WTC11 (cell line): ENCODE measurements at regions not wholly inside any gene's neighbourhood (a gene's known extent, or its start where the extent isn't known, plus 50 kb on each side); places are given as distances from the start of the nearest gene placed in this dataset.

ENCODE experiments used
- ATAC-seq: fragments of 200-7000 bp; cut with Tn5 transposase; 2 replicates; pipeline ENCODE4 v1.10.0; 2021; ENCODE audit warnings: mild to moderate bottlenecking, moderate library complexity
- CTCF ChIA-PET: fragments of 300-600 bp; sonication (Branson Sonifier 250); formaldehyde crosslinking; loops from one replicate; lab custom pipeline; 2021; ENCODE audit warnings: antibody characterized with exemption; lab: Charles Lee
- POLR2A ChIA-PET: fragments of 350-600 bp; sonication (Branson Sonifier 250); formaldehyde crosslinking; loops from one replicate; lab custom pipeline; 2021; ENCODE audit warnings: antibody characterized with exemption; lab: Charles Lee
- DNase-seq: peaks from one replicate; pipeline ENCODE4 v3.0.0; 2021; ENCODE audit warnings: low spot score
- H3K27ac Mint-ChIP-seq: 2 replicates; pipeline ENCODE4 v1.8.0; 2021; ENCODE audit warnings: mixed read lengths
- H3K27me3 Mint-ChIP-seq: 2 replicates; pipeline ENCODE4 v1.8.0; 2021; ENCODE audit warnings: low read depth, mild to moderate bottlenecking, moderate library complexity, mixed read lengths
- H3K36me3 Mint-ChIP-seq: 2 replicates; pipeline ENCODE4 v1.8.0; 2021; ENCODE audit warnings: mixed read lengths
- H3K4me1 Mint-ChIP-seq: 2 replicates; pipeline ENCODE4 v1.8.0; 2022; ENCODE audit warnings: mixed read lengths
- H3K4me3 Mint-ChIP-seq: 2 replicates; pipeline ENCODE4 v1.8.0; 2021; ENCODE audit warnings: mild to moderate bottlenecking, moderate library complexity, mixed read lengths
- H3K9me3 Mint-ChIP-seq: 2 replicates; pipeline ENCODE4 v1.8.0; 2021; ENCODE audit warnings: mixed read lengths
- EMX1 ChIP-seq: fragments of 250-450 bp; sonication (Bioruptor Pico); IDR thresholded peaks from 2 replicates; pipeline ENCODE4 v1.8.0; 2021; ENCODE audit warnings: mild to moderate bottlenecking
- ESRRA ChIP-seq: sonication (generic); formaldehyde crosslinking; IDR thresholded peaks from 2 replicates; pipeline ENCODE4 v1.8.1; 2022; ENCODE audit warnings: mild to moderate bottlenecking, missing genetic modification reagents, borderline replicate concordance
- GABPB1 ChIP-seq: sonication (generic); formaldehyde crosslinking; IDR thresholded peaks from 2 replicates; pipeline ENCODE4 v1.8.1; 2023; ENCODE audit warnings: mild to moderate bottlenecking, missing genetic modification reagents
- NR2C2 ChIP-seq: sonication (generic); formaldehyde crosslinking; IDR thresholded peaks from 2 replicates; pipeline ENCODE4 v1.8.0; 2022; ENCODE audit warnings: mild to moderate bottlenecking, missing genetic modification reagents
- SP1 ChIP-seq: sonication (generic); formaldehyde crosslinking; conservative IDR thresholded peaks from 2 replicates; pipeline ENCODE4 v1.8.1; 2022; ENCODE audit warnings: missing genetic modification reagents
- TEAD4 ChIP-seq: sonication (generic); formaldehyde crosslinking; IDR thresholded peaks from 2 replicates; pipeline ENCODE4 v1.8.0; 2022; ENCODE audit warnings: mild to moderate bottlenecking, missing genetic modification reagents
- ZNF219 ChIP-seq: sonication (generic); formaldehyde crosslinking; IDR thresholded peaks from 2 replicates; pipeline ENCODE4 v1.8.0; 2023; ENCODE audit warnings: missing genetic modification reagents, mild to moderate bottlenecking, borderline replicate concordance
- ZNF396 ChIP-seq: fragments of 250-450 bp; sonication (Bioruptor Pico); IDR thresholded peaks from 2 replicates; pipeline ENCODE4 v1.8.0; 2021; ENCODE audit warnings: mild to moderate bottlenecking, moderate library complexity, borderline replicate concordance
- ZNF416 ChIP-seq: fragments of 250-450 bp; sonication (Bioruptor Pico); IDR thresholded peaks from 2 replicates; pipeline ENCODE4 v1.9.0; 2021; ENCODE audit warnings: mild to moderate bottlenecking, inconsistent platforms
- TF ChIP-seq, protein P1 (sequence below): sonication (generic); formaldehyde crosslinking; IDR thresholded peaks from 2 replicates; pipeline ENCODE4 v1.8.1; 2022; ENCODE audit warnings: mild to moderate bottlenecking, moderate library complexity, missing genetic modification reagents
- TF ChIP-seq, protein P2 (sequence below): fragments of 250-450 bp; sonication (Bioruptor Pico); IDR thresholded peaks from 2 replicates; pipeline ENCODE4 v1.9.0; 2021; ENCODE audit warnings: mild to moderate bottlenecking
- TF ChIP-seq, protein P3 (sequence below): sonication (generic); formaldehyde crosslinking; IDR thresholded peaks from 2 replicates; pipeline ENCODE4 v1.8.0; 2023; ENCODE audit warnings: mild to moderate bottlenecking, missing genetic modification reagents
- TF ChIP-seq, protein P4 (sequence below): sonication (generic); formaldehyde crosslinking; IDR thresholded peaks from 2 replicates; pipeline ENCODE4 v1.8.1; 2022; ENCODE audit warnings: low read depth, mild to moderate bottlenecking, moderate library complexity, missing genetic modification reagents, borderline replicate concordance
- TF ChIP-seq, protein P5 (sequence below): fragments of 200-600 bp; IDR thresholded peaks from 2 replicates; pipeline ENCODE4 v1.8.0; 2022; ENCODE audit warnings: antibody characterized with exemption
- TF ChIP-seq, protein P6 (sequence below): sonication (generic); formaldehyde crosslinking; IDR thresholded peaks from 2 replicates; pipeline ENCODE4 v1.8.1; 2023; ENCODE audit warnings: mild to moderate bottlenecking, missing genetic modification reagents, moderate library complexity
- TF ChIP-seq, protein P7 (sequence below): sonication (generic); formaldehyde crosslinking; IDR thresholded peaks from 2 replicates; pipeline ENCODE4 v1.8.1; 2023; ENCODE audit warnings: mild to moderate bottlenecking, missing genetic modification reagents
- TF ChIP-seq, protein P8 (sequence below): sonication (generic); formaldehyde crosslinking; IDR thresholded peaks from 2 replicates; pipeline ENCODE4 v1.8.0; 2022; ENCODE audit warnings: mild to moderate bottlenecking, missing genetic modification reagents

DNA sequence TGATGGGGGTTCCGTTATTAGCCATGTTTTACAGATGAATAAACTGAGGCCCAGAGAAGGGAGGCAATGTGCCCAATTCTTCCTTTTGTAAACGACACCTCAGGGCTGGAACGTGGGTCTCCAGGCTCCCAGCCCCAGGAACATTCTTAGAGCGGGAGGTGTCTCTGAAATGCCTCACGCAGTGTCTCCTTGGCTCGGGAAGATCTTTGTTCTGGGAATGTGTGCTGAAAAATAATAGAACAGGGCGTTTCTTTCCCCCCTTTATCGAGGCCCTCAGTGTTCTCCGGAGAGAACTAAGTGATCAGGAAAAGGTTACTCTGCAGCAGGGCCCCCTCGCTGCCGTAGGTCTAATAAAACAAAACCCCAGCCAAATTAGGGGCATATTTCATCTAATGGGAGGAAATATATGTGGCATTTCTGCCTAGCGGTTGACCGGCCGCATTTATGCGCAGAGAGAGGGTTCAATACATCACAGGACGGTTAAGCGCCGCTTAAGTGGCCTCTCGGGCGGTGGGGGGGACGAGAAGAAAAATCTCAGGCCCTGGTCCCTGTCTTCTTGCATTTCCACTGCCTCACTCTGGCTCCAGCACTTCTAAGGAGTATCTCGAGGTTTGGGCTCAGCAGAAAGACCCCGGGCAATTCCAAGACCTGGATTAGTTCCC, 564.3 kb downstream of the MN1 start (continued):
- TF ChIP-seq, protein P1, sequence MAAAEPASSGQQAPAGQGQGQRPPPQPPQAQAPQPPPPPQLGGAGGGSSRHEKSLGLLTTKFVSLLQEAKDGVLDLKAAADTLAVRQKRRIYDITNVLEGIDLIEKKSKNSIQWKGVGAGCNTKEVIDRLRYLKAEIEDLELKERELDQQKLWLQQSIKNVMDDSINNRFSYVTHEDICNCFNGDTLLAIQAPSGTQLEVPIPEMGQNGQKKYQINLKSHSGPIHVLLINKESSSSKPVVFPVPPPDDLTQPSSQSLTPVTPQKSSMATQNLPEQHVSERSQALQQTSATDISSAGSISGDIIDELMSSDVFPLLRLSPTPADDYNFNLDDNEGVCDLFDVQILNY (CRISPR knock-in tag): no peak
- TF ChIP-seq, protein P2, sequence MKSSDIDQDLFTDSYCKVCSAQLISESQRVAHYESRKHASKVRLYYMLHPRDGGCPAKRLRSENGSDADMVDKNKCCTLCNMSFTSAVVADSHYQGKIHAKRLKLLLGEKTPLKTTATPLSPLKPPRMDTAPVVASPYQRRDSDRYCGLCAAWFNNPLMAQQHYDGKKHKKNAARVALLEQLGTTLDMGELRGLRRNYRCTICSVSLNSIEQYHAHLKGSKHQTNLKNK (CRISPR knock-in tag): no peak

DNA sequence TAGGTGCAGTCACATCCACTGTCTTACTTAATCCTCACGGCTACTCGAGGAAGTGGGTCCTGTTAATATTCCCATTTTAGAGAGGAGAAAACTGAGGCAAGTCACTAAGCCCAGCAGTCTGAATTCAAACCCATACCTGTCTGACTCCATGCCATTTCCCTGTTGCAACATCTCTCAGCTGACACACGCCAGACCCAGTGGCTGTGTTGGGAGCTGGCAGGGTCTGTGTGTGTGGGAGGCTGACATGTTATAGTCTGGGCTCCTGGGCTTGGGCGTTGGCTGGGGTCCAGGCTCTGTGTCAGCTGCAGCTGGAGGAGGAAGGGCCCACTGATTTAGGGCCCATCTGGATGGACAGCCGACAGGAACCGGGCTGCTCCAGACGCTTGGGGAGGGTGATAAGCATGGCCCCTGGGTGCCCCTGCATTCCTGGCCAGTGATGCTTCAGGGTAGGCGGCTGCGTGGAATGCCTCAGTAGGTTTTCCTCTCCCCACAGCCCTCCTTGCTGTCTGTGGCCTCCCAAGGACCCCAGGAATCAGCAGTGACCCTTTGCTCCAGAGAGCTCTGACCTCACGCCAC, 562.5 kb downstream of the MN1 start:
- no peaks in the 10 kb centered on the region for H3K36me3 Mint-ChIP-seq
- H3K27ac Mint-ChIP-seq: no peak overlapping the region
- H3K4me1 Mint-ChIP-seq: peaks cover 9% of the 10 kb centered on the region; the same call in 1 of the 2 replicates
- ChIA-PET POLR2A (no interaction called here), CTCF (no interaction called here)
- TF ChIP-seq SP1 (CRISPR knock-in tag) (no peak), TEAD4 (CRISPR knock-in tag) (no peak), ZNF396 (no peak), NR2C2 (no peak), GABPB1 (no peak), EMX1 (CRISPR knock-in tag) (no peak)
- TF ChIP-seq, protein P3, sequence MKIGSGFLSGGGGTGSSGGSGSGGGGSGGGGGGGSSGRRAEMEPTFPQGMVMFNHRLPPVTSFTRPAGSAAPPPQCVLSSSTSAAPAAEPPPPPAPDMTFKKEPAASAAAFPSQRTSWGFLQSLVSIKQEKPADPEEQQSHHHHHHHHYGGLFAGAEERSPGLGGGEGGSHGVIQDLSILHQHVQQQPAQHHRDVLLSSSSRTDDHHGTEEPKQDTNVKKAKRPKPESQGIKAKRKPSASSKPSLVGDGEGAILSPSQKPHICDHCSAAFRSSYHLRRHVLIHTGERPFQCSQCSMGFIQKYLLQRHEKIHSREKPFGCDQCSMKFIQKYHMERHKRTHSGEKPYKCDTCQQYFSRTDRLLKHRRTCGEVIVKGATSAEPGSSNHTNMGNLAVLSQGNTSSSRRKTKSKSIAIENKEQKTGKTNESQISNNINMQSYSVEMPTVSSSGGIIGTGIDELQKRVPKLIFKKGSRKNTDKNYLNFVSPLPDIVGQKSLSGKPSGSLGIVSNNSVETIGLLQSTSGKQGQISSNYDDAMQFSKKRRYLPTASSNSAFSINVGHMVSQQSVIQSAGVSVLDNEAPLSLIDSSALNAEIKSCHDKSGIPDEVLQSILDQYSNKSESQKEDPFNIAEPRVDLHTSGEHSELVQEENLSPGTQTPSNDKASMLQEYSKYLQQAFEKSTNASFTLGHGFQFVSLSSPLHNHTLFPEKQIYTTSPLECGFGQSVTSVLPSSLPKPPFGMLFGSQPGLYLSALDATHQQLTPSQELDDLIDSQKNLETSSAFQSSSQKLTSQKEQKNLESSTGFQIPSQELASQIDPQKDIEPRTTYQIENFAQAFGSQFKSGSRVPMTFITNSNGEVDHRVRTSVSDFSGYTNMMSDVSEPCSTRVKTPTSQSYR (CRISPR knock-in tag): no peak
- TF ChIP-seq, protein P4, sequence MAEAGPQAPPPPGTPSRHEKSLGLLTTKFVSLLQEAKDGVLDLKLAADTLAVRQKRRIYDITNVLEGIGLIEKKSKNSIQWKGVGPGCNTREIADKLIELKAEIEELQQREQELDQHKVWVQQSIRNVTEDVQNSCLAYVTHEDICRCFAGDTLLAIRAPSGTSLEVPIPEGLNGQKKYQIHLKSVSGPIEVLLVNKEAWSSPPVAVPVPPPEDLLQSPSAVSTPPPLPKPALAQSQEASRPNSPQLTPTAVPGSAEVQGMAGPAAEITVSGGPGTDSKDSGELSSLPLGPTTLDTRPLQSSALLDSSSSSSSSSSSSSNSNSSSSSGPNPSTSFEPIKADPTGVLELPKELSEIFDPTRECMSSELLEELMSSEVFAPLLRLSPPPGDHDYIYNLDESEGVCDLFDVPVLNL (CRISPR knock-in tag): no peak
- TF ChIP-seq, protein P5, sequence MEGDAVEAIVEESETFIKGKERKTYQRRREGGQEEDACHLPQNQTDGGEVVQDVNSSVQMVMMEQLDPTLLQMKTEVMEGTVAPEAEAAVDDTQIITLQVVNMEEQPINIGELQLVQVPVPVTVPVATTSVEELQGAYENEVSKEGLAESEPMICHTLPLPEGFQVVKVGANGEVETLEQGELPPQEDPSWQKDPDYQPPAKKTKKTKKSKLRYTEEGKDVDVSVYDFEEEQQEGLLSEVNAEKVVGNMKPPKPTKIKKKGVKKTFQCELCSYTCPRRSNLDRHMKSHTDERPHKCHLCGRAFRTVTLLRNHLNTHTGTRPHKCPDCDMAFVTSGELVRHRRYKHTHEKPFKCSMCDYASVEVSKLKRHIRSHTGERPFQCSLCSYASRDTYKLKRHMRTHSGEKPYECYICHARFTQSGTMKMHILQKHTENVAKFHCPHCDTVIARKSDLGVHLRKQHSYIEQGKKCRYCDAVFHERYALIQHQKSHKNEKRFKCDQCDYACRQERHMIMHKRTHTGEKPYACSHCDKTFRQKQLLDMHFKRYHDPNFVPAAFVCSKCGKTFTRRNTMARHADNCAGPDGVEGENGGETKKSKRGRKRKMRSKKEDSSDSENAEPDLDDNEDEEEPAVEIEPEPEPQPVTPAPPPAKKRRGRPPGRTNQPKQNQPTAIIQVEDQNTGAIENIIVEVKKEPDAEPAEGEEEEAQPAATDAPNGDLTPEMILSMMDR: no peak
- TF ChIP-seq, protein P6, sequence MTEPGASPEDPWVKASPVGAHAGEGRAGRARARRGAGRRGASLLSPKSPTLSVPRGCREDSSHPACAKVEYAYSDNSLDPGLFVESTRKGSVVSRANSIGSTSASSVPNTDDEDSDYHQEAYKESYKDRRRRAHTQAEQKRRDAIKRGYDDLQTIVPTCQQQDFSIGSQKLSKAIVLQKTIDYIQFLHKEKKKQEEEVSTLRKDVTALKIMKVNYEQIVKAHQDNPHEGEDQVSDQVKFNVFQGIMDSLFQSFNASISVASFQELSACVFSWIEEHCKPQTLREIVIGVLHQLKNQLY (CRISPR knock-in tag): no peak
- H3K27me3 Mint-ChIP-seq: no peaks in the 10 kb centered on the region
- DNase-seq (no peak), ATAC-seq (no peak)
- H3K4me3 Mint-ChIP-seq: no peak overlapping the region
- H3K9me3 Mint-ChIP-seq: no peaks in the 10 kb centered on the region

DNA sequence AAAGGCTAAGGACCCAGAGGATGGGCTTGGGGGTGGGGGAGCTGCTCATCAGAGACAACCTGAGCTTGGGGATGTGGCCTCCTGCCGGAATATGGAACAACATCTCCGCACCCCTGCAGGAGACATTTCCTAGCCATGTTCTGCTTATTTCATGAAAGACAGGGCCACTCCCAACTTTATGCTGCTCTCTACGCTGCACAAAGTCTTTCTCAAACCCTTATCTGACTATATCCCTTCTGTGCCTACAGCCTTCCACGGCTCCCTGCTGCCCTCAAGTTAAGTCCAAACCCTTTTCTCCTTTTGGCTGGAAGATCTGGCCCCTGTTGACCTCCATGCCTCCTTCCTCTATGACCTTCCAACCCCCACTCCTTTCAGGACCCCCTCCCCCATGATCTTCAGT, 562.0 kb downstream of the MN1 start:
- POLR2A ChIA-PET: no interaction called here
- Mint-ChIP-seq H3K36me3 (no peaks in the 10 kb centered on the region), H3K9me3 (no peaks in the 10 kb centered on the region), H3K27ac (no peak overlapping the region), H3K27me3 (no peaks in the 10 kb centered on the region), H3K4me1 (peaks cover 9% of the 10 kb centered on the region; the same call in 1 of the 2 replicates), H3K4me3 (no peak overlapping the region)
- ATAC-seq: no peak
- CTCF ChIA-PET: no interaction called here
- no peak for DNase-seq
- no peak for TF ChIP-seq ZNF416 (CRISPR knock-in tag)
- TF ChIP-seq, protein P7, sequence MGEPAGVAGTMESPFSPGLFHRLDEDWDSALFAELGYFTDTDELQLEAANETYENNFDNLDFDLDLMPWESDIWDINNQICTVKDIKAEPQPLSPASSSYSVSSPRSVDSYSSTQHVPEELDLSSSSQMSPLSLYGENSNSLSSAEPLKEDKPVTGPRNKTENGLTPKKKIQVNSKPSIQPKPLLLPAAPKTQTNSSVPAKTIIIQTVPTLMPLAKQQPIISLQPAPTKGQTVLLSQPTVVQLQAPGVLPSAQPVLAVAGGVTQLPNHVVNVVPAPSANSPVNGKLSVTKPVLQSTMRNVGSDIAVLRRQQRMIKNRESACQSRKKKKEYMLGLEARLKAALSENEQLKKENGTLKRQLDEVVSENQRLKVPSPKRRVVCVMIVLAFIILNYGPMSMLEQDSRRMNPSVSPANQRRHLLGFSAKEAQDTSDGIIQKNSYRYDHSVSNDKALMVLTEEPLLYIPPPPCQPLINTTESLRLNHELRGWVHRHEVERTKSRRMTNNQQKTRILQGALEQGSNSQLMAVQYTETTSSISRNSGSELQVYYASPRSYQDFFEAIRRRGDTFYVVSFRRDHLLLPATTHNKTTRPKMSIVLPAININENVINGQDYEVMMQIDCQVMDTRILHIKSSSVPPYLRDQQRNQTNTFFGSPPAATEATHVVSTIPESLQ (CRISPR knock-in tag): no peak
- no peak for TF ChIP-seq ZNF219
- TF ChIP-seq, protein P8, sequence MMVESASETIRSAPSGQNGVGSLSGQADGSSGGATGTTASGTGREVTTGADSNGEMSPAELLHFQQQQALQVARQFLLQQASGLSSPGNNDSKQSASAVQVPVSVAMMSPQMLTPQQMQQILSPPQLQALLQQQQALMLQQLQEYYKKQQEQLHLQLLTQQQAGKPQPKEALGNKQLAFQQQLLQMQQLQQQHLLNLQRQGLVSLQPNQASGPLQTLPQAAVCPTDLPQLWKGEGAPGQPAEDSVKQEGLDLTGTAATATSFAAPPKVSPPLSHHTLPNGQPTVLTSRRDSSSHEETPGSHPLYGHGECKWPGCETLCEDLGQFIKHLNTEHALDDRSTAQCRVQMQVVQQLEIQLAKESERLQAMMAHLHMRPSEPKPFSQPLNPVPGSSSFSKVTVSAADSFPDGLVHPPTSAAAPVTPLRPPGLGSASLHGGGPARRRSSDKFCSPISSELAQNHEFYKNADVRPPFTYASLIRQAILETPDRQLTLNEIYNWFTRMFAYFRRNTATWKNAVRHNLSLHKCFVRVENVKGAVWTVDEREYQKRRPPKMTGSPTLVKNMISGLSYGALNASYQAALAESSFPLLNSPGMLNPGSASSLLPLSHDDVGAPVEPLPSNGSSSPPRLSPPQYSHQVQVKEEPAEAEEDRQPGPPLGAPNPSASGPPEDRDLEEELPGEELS (CRISPR knock-in tag): no peak
- TF ChIP-seq ESRRA (CRISPR knock-in tag): no peak
- TF ChIP-seq, protein P1 (CRISPR knock-in tag): no peak
